CD14-positive monocyte (primary cell): ENCODE measurements at regions not wholly inside any gene's neighbourhood (a gene's known extent, or its start where the extent isn't known, plus 50 kb on each side); places are given as distances from the start of the nearest gene placed in this dataset.

Source experiments
- DNase-seq, 3 donors: peaks; one replicate each; pipeline ENCODE4 v3.0.0-alpha.2; 2011 to 2022
- H2AFZ ChIP-seq: 2 replicates; pipeline ENCODE4 v1.6.0; 2012; ENCODE audit warnings: mild to moderate bottlenecking, low read depth, low read length, inconsistent platforms; ENCODE audit not compliant: insufficient read depth, poor library complexity, severe bottlenecking
- H3K27ac ChIP-seq, 2 donors: 1 replicate in 1 of 2; 2 replicates in 1 of 2; pipeline ENCODE4 v1.5.1; 2012 to 2013; ENCODE audit warnings: low read length in 2 of 2, control low read depth in 1 of 2, inconsistent platforms in 1 of 2, low read depth in 1 of 2, mild to moderate bottlenecking in 1 of 2
- H3K27me3 ChIP-seq, 2 donors: one replicate each; pipeline versions ENCODE4 v1.6.0 to v1.6.1; 2011 to 2013; ENCODE audit warnings: low read length in 2 of 2; ENCODE audit not compliant: control insufficient read depth in 2 of 2, insufficient read depth in 2 of 2
- H3K36me3 ChIP-seq, 2 donors: replicated peaks in 1 of 2; 1 replicate in 1 of 2; 2 replicates in 1 of 2; pipeline versions ENCODE4 v1.5.1 to v1.6.1; 2012 to 2013; ENCODE audit warnings: low read length in 2 of 2, control low read depth in 1 of 2, inconsistent platforms in 1 of 2, mild to moderate bottlenecking in 1 of 2; ENCODE audit not compliant: insufficient read depth in 2 of 2, control insufficient read depth in 1 of 2
- H3K4me1 ChIP-seq, 2 donors: 1 replicate in 1 of 2; 2 replicates in 1 of 2; pipeline versions ENCODE4 v1.5.1 to v1.6.1; 2012 to 2013; ENCODE audit warnings: low read length in 2 of 2, control low read depth in 1 of 2, inconsistent platforms in 1 of 2, mild to moderate bottlenecking in 1 of 2, moderate library complexity in 1 of 2; ENCODE audit not compliant: insufficient read depth in 2 of 2, control insufficient read depth in 1 of 2
- H3K4me2 ChIP-seq: replicated peaks from 2 replicates; pipeline ENCODE3; 2012; ENCODE audit warnings: low read length, moderate library complexity, mild to moderate bottlenecking; ENCODE audit not compliant: poor library complexity, severe bottlenecking; ENCODE audit errors: extremely low read depth
- H3K4me3 ChIP-seq, 3 experiments: fragments of 200-600 bp in 1 of 3; sonication (generic) in 1 of 3; replicated peaks in 1 of 3; 1 replicate in 2 of 3; 2 replicates in 1 of 3; pipeline ENCODE4 v1.5.1; 2011 to 2013; ENCODE audit warnings: low read length in 3 of 3, mild to moderate bottlenecking in 3 of 3, control low read depth in 2 of 3, low read depth in 2 of 3, inconsistent platforms in 1 of 3, moderate library complexity in 1 of 3
- H3K79me2 ChIP-seq: 2 replicates; pipeline ENCODE4 v1.6.0; 2012; ENCODE audit warnings: mild to moderate bottlenecking, control low read depth, inconsistent platforms, low read length, moderate library complexity; ENCODE audit not compliant: insufficient read depth
- H3K9ac ChIP-seq: 2 replicates; pipeline ENCODE4 v1.6.0; 2017; ENCODE audit warnings: low read length, mild to moderate bottlenecking; ENCODE audit not compliant: insufficient read depth, poor library complexity, severe bottlenecking
- H3K9me3 ChIP-seq, 2 donors: replicated peaks in 1 of 2; 1 replicate in 1 of 2; 2 replicates in 1 of 2; pipeline versions ENCODE4 v1.5.1 to v1.6.1; 2012 to 2013; ENCODE audit warnings: low read length in 2 of 2, control low read depth in 1 of 2; ENCODE audit not compliant: control insufficient read depth in 1 of 2, insufficient read depth in 1 of 2
- H4K20me1 ChIP-seq: 2 replicates; pipeline ENCODE4 v1.6.0; 2012; ENCODE audit warnings: mild to moderate bottlenecking, low read length, control low read depth, moderate library complexity; ENCODE audit not compliant: insufficient read depth
- H3K27ac Mint-ChIP-seq, 7 donors: one replicate each; pipeline ENCODE4 v1.8.0; 2020; ENCODE audit warnings: mild to moderate bottlenecking in 7 of 7, mixed read lengths in 7 of 7, moderate library complexity in 6 of 7, inconsistent platforms in 2 of 7
- H3K27me3 Mint-ChIP-seq, 3 donors: one replicate each; pipeline ENCODE4 v1.8.0; 2021 to 2022; ENCODE audit warnings: low read depth in 3 of 3, mild to moderate bottlenecking in 3 of 3, mixed read lengths in 3 of 3, moderate library complexity in 3 of 3, inconsistent platforms in 1 of 3
- H3K36me3 Mint-ChIP-seq, 2 donors: one replicate each; pipeline ENCODE4 v1.8.0; 2020; ENCODE audit warnings: mixed read lengths in 2 of 2, inconsistent platforms in 1 of 2, mild to moderate bottlenecking in 1 of 2
- H3K4me1 Mint-ChIP-seq: one replicate; pipeline ENCODE4 v1.8.0; 2020; ENCODE audit warnings: mild to moderate bottlenecking, mixed read lengths
- H3K4me3 Mint-ChIP-seq, 2 donors: one replicate each; pipeline ENCODE4 v1.8.0; 2020; ENCODE audit warnings: mild to moderate bottlenecking in 2 of 2, mixed read lengths in 2 of 2, moderate library complexity in 1 of 2
- H3K9me3 Mint-ChIP-seq, 7 donors: one replicate each; pipeline ENCODE4 v1.8.0; 2020 to 2022; ENCODE audit warnings: mixed read lengths in 7 of 7, mild to moderate bottlenecking in 6 of 7, moderate library complexity in 6 of 7, inconsistent platforms in 2 of 7
- WGBS: methylation state at CpG from one replicate; pipeline ENCODE4 v1.1.5; 2013; ENCODE audit warnings: missing lambda C conversion rate; ENCODE audit not compliant: insufficient coverage; 5-methylcytosine and 5-hydroxymethylcytosine counted together
- intact Hi-C, 2 donors: fragments of 100-400 bp; cut with micrococcal nuclease; formaldehyde crosslinking; loops; one replicate each; pipeline versions ENCODE4 v1.15.0 to v1.15.1; 2023
- TF ChIP-seq, protein P1 (sequence below): fragments of 200-600 bp; IDR thresholded peaks from one replicate; pipeline ENCODE4 v1.8.0; 2022; ENCODE audit warnings: antibody characterized with exemption, mild to moderate bottlenecking

DNA sequence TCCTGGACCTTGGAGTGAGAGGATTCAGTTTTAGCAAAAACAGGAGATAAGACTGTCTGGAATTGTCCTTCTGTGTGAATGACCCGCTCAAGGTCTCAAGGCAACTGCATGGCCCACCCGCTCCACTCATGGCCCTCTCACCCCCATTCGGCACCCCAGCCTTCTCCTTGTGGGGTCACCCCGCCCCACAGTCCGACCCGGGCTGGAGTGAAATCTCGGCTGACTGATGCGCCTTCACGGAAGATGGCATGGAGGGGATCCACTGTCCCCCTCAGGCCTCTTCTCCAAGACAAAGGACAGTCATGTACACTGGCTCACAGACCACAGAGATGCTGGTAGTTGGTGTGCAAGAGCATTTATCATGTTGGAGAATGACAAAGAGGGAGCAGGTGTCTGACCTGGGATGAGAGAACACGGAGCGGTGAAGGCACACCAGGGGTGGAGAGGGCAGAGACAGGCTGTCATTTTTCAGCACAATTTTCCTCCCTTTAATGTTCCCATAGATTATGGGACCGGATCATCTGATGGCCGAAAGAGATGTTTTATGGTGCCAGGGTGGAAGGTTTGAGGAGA is 391.9 kb upstream of the TNRC6C start:
- no peak overlapping the region for H2AFZ ChIP-seq
- H3K27me3 Mint-ChIP-seq: peaks cover 4 to 13% (median 10%) of the 10 kb centered on the region in 3 donors

DNA sequence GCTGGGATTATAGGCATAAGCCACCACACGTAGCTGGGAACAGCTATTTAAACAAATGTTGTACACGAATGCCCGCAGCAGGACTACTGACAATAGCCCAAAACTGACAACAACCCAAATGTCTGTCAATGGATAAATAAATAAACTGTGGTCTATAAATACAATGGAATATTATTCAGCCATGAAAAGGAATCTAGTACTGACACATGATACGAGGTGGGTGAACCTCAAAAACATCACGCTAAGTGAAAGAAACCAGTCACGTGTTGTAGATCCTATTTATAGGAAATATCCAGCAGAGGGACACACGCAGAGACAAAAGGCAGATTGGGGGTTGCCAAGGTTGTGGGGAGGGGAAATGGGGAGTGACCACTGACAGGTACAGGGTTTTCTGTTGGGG is 390.0 kb upstream of the TNRC6C start:
- Mint-ChIP-seq H3K9me3 (peaks cover 0 to 4% (median 0%) of the 10 kb centered on the region in 7 donors), H3K4me1 (peaks cover 21% of the 10 kb centered on the region), H3K27ac (no peak overlapping the region), H3K27me3 (peaks cover 4 to 29% (median 19%) of the 10 kb centered on the region in 3 donors), H3K36me3 (no peaks in the 10 kb centered on the region), H3K4me3 (no peak overlapping the region)
- Histone ChIP-seq H3K27me3 (peaks cover 0 to 16% of the 10 kb centered on the region in 2 donors), H3K4me3 (no peak overlapping the region), H3K27ac (no peak overlapping the region), H3K79me2 (no peaks in the 10 kb centered on the region), H4K20me1 (no peaks in the 10 kb centered on the region), H3K9me3 (no peaks in the 10 kb centered on the region), H3K36me3 (no peaks in the 10 kb centered on the region), H3K4me1 (peaks cover 17 to 18% of the 10 kb centered on the region in 2 donors), H3K4me2 (no peak overlapping the region), H2AFZ (no peak overlapping the region), H3K9ac (no peak overlapping the region)
- TF ChIP-seq, protein P1, sequence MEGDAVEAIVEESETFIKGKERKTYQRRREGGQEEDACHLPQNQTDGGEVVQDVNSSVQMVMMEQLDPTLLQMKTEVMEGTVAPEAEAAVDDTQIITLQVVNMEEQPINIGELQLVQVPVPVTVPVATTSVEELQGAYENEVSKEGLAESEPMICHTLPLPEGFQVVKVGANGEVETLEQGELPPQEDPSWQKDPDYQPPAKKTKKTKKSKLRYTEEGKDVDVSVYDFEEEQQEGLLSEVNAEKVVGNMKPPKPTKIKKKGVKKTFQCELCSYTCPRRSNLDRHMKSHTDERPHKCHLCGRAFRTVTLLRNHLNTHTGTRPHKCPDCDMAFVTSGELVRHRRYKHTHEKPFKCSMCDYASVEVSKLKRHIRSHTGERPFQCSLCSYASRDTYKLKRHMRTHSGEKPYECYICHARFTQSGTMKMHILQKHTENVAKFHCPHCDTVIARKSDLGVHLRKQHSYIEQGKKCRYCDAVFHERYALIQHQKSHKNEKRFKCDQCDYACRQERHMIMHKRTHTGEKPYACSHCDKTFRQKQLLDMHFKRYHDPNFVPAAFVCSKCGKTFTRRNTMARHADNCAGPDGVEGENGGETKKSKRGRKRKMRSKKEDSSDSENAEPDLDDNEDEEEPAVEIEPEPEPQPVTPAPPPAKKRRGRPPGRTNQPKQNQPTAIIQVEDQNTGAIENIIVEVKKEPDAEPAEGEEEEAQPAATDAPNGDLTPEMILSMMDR: no peak
- intact Hi-C loops: no loop called here
- no peak for DNase-seq
- 97% methylated on average over 4 of the region's 7 CpGs for WGBS

More for the DNA sequence above, 391.9 kb upstream of the TNRC6C start:
- no peak overlapping the region for H3K9ac ChIP-seq
- no peaks in the 10 kb centered on the region for H3K36me3 ChIP-seq
- H3K9me3 Mint-ChIP-seq: peaks cover 0 to 4% (median 0%) of the 10 kb centered on the region in 7 donors
- no peaks in the 10 kb centered on the region for H3K9me3 ChIP-seq
- H3K27me3 ChIP-seq: peaks cover 0 to 7% of the 10 kb centered on the region in 2 donors
- intact Hi-C loops: no loop called here
- peaks cover 9% of the 10 kb centered on the region in 2 donors for H3K4me1 ChIP-seq
- no peaks in the 10 kb centered on the region for H4K20me1 ChIP-seq
- no peak for DNase-seq
- H3K79me2 ChIP-seq: no peaks in the 10 kb centered on the region
- H3K4me1 Mint-ChIP-seq: peaks cover 9% of the 10 kb centered on the region
- no peak overlapping the region for H3K4me3 Mint-ChIP-seq
- H3K4me3 ChIP-seq: no peak overlapping the region
- no peak overlapping the region for H3K27ac Mint-ChIP-seq
- no peak overlapping the region for H3K4me2 ChIP-seq
- no peak overlapping the region for H3K27ac ChIP-seq
- H3K36me3 Mint-ChIP-seq: no peaks in the 10 kb centered on the region
- 100% methylated on average over 7 of the region's 13 CpGs for WGBS
- TF ChIP-seq, protein P1: no peak
